HEK293T (cell line): ENCODE measurements at regions not wholly inside any gene's neighbourhood (a gene's known extent, or its start where the extent isn't known, plus 50 kb on each side); places are given as distances from the start of the nearest gene placed in this dataset.

Experiments
- CTCF ChIA-PET: fragments of 350-600 bp; formaldehyde crosslinking; extraction: SDS; loops from one replicate; lab custom pipeline; 2021; ENCODE audit warnings: antibody characterized with exemption, inconsistent platforms; lab: Yijun Ruan, JAX
- POLR2A ChIA-PET: fragments of 350-600 bp; formaldehyde crosslinking; extraction: SDS; loops from one replicate; lab custom pipeline; 2020; ENCODE audit warnings: antibody characterized with exemption, inconsistent platforms; lab: Yijun Ruan, JAX
- DNase-seq: peaks from one replicate; pipeline ENCODE4 v3.0.0; 2012; ENCODE audit warnings: mixed read lengths; ENCODE audit errors: extremely low spot score
- ARNT ChIP-seq: fragments of 450-650 bp; IDR thresholded peaks from 2 replicates; pipeline ENCODE4 v1.6.1; 2017; ENCODE audit warnings: mild to moderate bottlenecking
- BHLHE40 ChIP-seq: fragments of 450-650 bp; IDR thresholded peaks from 2 replicates; pipeline ENCODE4 v1.6.1; 2016; ENCODE audit warnings: mild to moderate bottlenecking, moderate library complexity, borderline replicate concordance
- CTBP1 ChIP-seq: fragments of 450-650 bp; IDR thresholded peaks from 2 replicates; pipeline ENCODE4 v1.6.1; 2016; ENCODE audit warnings: borderline replicate concordance
- ELF4 ChIP-seq: fragments of 450-650 bp; IDR thresholded peaks from 2 replicates; pipeline ENCODE4 v1.6.1; 2017; ENCODE audit warnings: antibody characterized with exemption
- FOXA1 ChIP-seq: fragments of 450-650 bp; IDR thresholded peaks from 2 replicates; pipeline ENCODE4 v1.6.1; 2016; ENCODE audit warnings: mild to moderate bottlenecking
- FOXK2 ChIP-seq: fragments of 450-650 bp; IDR thresholded peaks from 2 replicates; pipeline ENCODE4 v1.6.1; 2016; ENCODE audit warnings: mild to moderate bottlenecking
- FOXM1 ChIP-seq: fragments of 450-650 bp; IDR thresholded peaks from 2 replicates; pipeline ENCODE4 v1.6.1; 2017; ENCODE audit warnings: mild to moderate bottlenecking, borderline replicate concordance
- HDGF ChIP-seq: fragments of 450-650 bp; IDR thresholded peaks from 2 replicates; pipeline ENCODE4 v1.6.1; 2017; ENCODE audit warnings: antibody characterized with exemption, borderline replicate concordance
- L3MBTL2 ChIP-seq: fragments of 450-650 bp; conservative IDR thresholded peaks from 2 replicates; pipeline ENCODE4 v1.6.1; 2016; ENCODE audit warnings: mild to moderate bottlenecking
- LEF1 ChIP-seq: fragments of 450-650 bp; IDR thresholded peaks from 2 replicates; pipeline ENCODE4 v1.6.1; 2017; ENCODE audit warnings: mild to moderate bottlenecking, borderline replicate concordance
- NFRKB ChIP-seq: fragments of 450-650 bp; IDR thresholded peaks from 2 replicates; pipeline ENCODE4 v1.6.1; 2016; ENCODE audit warnings: mild to moderate bottlenecking, moderate library complexity
- PKNOX1 ChIP-seq: fragments of 450-650 bp; IDR thresholded peaks from 2 replicates; pipeline ENCODE4 v1.6.1; 2016
- SP1 ChIP-seq: fragments of 450-650 bp; IDR thresholded peaks from 2 replicates; pipeline ENCODE4 v1.6.1; 2017
- SUZ12 ChIP-seq: fragments of 450-650 bp; IDR thresholded peaks from 2 replicates; pipeline ENCODE4 v1.6.1; 2016; ENCODE audit warnings: mild to moderate bottlenecking
- TARDBP ChIP-seq: fragments of 450-650 bp; IDR thresholded peaks from 2 replicates; pipeline ENCODE4 v1.6.1; 2016
- ZNF384 ChIP-seq: fragments of 450-650 bp; IDR thresholded peaks from 2 replicates; pipeline ENCODE4 v1.6.1; 2016

GRCh38 chr17:5815396-5815795, 231.1 kb upstream of the NLRP1 start:
- ChIA-PET CTCF (no interaction called here), POLR2A (no interaction called here)
- no peak for DNase-seq
- TF ChIP-seq FOXM1 (no peak), SP1 (no peak)

- no peak for TF ChIP-seq PKNOX1
- no peak for TF ChIP-seq FOXM1
- no peak for TF ChIP-seq ARNT
- no peak for TF ChIP-seq HDGF
- TF ChIP-seq LEF1, result no peak
- POLR2A ChIA-PET, result interaction anchor here (0.6 kb wide), 2 partner anchors 51 to 1836 kb away, joined by 3 to 4 read pairs; no protein-coding TSS in a partner anchor
- no peak for DNase-seq
- CTCF ChIA-PET, result interaction anchor here (0.7 kb wide), 1 partner anchor 110 kb away, joined by 3 read pairs; no protein-coding TSS in a partner anchor
Observed at GRCh38 chr17:5816491-5817070, 232.3 kb upstream of the NLRP1 start.

- TF ChIP-seq BHLHE40 (no peak), PKNOX1 (no peak), TARDBP (no peak), ELF4 (no peak), NFRKB (no peak), LEF1 (no peak), ZNF384 (no peak), FOXM1 (no peak), SP1 (no peak), CTBP1 (no peak), SUZ12 (no peak), FOXA1 (no peak), HDGF (no peak), ARNT (no peak), L3MBTL2 (no peak), FOXK2 (no peak)
- DNase-seq, result no peak
- ChIA-PET CTCF (interaction anchor here (0.7 kb wide), 1 partner anchor 111 kb away, joined by 3 read pairs; no protein-coding TSS in a partner anchor), POLR2A (no interaction called here)
Observed at GRCh38 chr17:5817475-5818395, 233.4 kb upstream of the NLRP1 start.

- TF ChIP-seq L3MBTL2 (no peak), TARDBP (no peak), ELF4 (no peak), ARNT (no peak), HDGF (no peak), PKNOX1 (no peak), CTBP1 (no peak), FOXA1 (no peak), LEF1 (no peak), SP1 (no peak), BHLHE40 (no peak), SUZ12 (no peak), ZNF384 (no peak)
- CTCF ChIA-PET, result no interaction called here
- POLR2A ChIA-PET, result no interaction called here
- DNase-seq, result no peak
Observed at GRCh38 chr17:5819396-5819795, 235.1 kb upstream of the NLRP1 start.

- POLR2A ChIA-PET, result no interaction called here
- no peak for DNase-seq
- TF ChIP-seq FOXM1, result no peak
- TF ChIP-seq LEF1, result no peak
- no peak for TF ChIP-seq PKNOX1
- no peak for TF ChIP-seq SUZ12
- no peak for TF ChIP-seq TARDBP
- no peak for TF ChIP-seq BHLHE40
- TF ChIP-seq ELF4, result no peak
- CTCF ChIA-PET, result no interaction called here
Observed at GRCh38 chr17:5819921-5820685, 235.8 kb upstream of the NLRP1 start.
